ENCODE measurements at regions not wholly inside any gene's neighbourhood (a gene's known extent, or its start where the extent isn't known, plus 50 kb on each side); places are given as distances from the start of the nearest gene placed in this dataset.

DNA sequence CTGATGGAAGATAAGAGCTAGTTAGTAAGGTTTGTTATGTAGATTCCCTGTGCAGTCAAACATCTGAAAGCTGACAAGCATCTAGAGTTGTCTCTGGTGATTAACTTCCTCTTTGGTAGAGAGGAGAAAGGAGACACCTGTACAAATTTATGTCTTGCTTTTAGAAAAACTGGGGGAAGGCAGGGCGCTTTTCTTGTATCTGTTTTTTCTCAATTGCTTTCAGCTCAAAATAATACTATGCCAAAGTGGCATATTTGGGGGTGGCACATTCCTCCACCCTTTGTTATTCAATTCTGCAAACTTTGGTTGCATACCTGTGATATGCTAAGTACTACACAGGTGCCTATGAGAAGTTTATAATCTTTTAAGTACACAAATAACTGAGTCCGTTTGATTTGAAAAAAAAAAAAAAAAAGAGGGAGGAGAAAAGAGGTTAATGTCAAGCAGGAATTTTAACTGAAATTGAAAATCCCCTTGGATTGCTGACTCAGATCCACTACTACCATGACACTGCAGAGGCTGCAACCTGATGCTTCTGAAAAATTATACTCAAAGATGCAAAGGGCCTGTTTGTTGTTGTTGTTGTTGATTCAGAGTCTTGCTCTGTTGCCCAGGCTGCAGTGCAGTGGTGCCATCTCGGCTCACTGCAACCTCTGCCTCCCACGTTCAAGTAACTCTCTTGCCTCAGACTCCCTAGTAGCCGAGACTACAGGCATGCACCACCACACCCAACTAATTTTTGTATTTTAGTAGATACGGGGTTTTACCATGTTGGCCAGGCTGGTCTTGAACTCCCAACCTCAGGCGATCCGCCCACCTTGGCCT is 164.8 kb upstream of the NBEA start:
- DNase-seq (ENCODE audit: low read depth), result no peak
- TF ChIP-seq, protein P1, sequence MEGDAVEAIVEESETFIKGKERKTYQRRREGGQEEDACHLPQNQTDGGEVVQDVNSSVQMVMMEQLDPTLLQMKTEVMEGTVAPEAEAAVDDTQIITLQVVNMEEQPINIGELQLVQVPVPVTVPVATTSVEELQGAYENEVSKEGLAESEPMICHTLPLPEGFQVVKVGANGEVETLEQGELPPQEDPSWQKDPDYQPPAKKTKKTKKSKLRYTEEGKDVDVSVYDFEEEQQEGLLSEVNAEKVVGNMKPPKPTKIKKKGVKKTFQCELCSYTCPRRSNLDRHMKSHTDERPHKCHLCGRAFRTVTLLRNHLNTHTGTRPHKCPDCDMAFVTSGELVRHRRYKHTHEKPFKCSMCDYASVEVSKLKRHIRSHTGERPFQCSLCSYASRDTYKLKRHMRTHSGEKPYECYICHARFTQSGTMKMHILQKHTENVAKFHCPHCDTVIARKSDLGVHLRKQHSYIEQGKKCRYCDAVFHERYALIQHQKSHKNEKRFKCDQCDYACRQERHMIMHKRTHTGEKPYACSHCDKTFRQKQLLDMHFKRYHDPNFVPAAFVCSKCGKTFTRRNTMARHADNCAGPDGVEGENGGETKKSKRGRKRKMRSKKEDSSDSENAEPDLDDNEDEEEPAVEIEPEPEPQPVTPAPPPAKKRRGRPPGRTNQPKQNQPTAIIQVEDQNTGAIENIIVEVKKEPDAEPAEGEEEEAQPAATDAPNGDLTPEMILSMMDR (conservative IDR thresholded peaks at IDR 0.05; ENCODE audit: low read depth, low read length), result no peak

DNA sequence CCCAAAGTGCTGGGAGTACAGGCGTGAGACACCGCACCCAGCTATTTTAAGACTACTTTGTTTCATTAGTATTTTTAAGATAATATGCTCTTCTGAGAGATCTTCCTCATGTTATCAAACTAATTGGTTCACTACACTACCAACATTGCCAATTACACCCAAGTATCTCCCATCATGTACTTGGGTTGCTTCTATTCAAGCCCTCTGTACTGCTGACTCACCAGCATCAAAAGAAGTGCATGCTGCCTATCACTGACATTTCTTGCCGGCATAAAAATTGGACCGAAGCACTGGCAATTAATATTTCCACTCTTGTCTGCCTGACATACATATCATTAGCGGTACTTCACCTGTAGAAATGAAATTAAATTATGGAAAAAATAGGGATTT is 164.2 kb upstream of the NBEA start:
- H3K4me3 ChIP-seq (ENCODE audit: low read depth, low read length), result no peak overlapping the region
- TF ChIP-seq, protein P1 (conservative IDR thresholded peaks at IDR 0.05; ENCODE audit: low read depth, low read length), result no peak
- no peak for DNase-seq (ENCODE audit: low read depth)

More for the DNA sequence above, 164.8 kb upstream of the NBEA start:
- no peak overlapping the region for H3K4me3 ChIP-seq (ENCODE audit: low read depth, low read length)

DNA sequence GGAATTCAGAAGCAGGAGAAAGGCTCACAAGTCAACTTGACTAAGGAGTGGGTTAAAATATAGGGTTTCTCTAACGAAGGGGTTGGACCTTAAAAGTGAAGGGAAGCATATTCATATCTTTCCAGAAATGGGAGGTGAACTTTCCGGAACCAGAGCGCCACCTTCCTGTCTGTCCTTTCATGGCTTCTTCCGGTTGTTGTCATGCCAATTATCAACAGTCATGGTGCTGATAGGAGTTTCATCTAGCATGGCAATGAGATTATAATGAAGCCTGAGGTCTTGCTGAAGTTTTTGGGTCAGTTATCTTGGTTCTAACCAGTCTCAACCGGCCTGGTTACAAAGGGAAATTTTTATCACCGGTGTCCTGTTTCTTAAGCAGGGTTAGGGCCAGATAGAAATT is 162.9 kb upstream of the NBEA start:
- no peak overlapping the region for H3K4me3 ChIP-seq (ENCODE audit: low read depth, low read length)
- DNase-seq (ENCODE audit: low read depth), result no peak
- TF ChIP-seq, protein P1 (conservative IDR thresholded peaks at IDR 0.05; ENCODE audit: low read depth, low read length), result peak; percentile 15

DNA sequence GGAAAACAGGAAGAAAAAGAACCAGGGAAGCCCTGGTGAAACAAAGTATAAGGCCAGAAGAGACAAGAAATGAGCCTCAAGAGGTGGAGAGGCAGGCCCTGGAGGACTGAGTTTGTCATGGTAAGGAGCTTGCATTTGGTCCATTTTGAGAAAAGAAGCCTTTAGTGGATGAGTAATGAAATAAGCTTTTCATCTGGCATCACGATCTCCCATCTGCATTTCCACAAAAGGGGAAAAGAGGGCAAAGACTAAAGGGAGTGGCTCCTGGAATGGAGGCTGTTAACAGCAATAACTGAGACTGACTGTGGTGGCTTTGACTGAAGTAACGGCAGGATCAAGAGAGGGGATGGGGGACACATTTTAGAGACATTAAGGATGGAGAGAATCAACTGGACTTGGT is 148.8 kb upstream of the NBEA start:
- TF ChIP-seq, protein P1 (conservative IDR thresholded peaks at IDR 0.05; ENCODE audit: low read depth, low read length), result no peak
- DNase-seq (ENCODE audit: low read depth), result no peak
- H3K4me3 ChIP-seq (ENCODE audit: low read depth, low read length), result no peak overlapping the region

DNA sequence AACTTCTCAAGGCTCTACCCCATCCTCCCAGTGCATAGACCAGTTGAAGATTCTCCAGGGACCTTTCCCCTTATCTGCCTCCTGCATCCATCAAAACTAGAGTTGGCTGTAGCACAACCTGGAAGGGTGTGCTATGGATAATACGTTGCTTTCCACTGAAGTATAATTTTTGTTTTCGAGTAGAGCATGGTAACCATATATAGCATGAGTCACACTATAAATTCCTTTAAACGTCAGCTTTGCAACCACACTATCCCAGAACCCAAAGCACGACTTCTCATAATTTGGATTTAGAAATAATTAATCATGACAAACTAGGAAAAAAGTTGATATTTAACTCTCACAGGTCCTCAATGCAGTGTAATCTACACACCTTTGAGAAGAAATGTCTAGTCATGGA is 138.3 kb upstream of the NBEA start:
- H3K4me3 ChIP-seq (ENCODE audit: low read depth, low read length), result no peak overlapping the region
- TF ChIP-seq, protein P1 (conservative IDR thresholded peaks at IDR 0.05; ENCODE audit: low read depth, low read length), result no peak
- DNase-seq (ENCODE audit: low read depth), result no peak

DNA sequence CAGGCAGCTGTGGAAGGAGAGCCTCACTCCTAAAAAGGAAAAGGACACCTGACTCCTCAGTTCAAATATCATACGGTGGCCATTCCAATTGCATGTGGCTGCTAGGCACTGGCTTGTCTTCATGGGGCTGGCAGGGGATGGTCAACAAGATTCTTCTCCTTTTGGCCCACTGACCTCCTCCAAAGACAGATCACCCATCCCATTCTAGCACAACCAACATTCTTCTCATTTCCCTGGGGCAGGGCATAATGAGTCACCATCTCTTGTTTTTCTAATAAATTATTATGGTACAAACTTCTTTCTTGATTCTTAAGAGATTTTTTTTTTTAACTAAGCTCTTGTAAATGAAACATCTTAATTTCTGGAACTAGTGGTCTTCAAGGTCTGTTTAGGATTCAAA is 136.7 kb upstream of the NBEA start:
- no peak for DNase-seq (ENCODE audit: low read depth)
- TF ChIP-seq, protein P1 (conservative IDR thresholded peaks at IDR 0.05; ENCODE audit: low read depth, low read length), result no peak
- H3K4me3 ChIP-seq (ENCODE audit: low read depth, low read length), result no peak overlapping the region

DNA sequence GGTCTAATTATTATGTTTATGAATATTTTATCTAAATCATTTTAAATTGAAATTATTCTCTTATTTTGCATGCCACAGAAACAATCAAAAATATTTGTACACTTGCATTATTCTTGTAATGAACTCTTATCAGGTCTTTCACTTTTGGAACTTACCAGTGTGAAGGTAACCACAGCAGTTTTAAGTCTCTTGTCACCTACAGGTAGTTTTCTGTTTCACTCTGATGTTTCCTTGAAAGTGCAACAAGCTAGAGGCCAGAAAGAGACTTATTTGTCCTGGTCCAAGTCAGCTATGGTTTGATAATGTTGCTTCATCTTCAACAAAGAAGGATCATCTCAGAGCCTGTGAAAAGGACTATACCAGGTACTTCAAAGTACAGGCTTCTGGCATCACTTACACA is 133.4 kb upstream of the NBEA start:
- TF ChIP-seq, protein P1 (conservative IDR thresholded peaks at IDR 0.05; ENCODE audit: low read depth, low read length), result no peak

More for the DNA sequence above, 133.4 kb upstream of the NBEA start:
- H3K4me3 ChIP-seq (ENCODE audit: low read depth, low read length), result no peak overlapping the region
- DNase-seq (ENCODE audit: low read depth), result no peak

All from choroid plexus epithelial cell (primary cell).